Left lung (tissue), 4 donors: ENCODE measurements at regions not wholly inside any gene's neighbourhood (a gene's known extent, or its start where the extent isn't known, plus 50 kb on each side); places are given as distances from the start of the nearest gene placed in this dataset.

Experiments
- ATAC-seq: fragments of 200-7000 bp; cut with Tn5 transposase; one replicate; pipeline ENCODE4 v1.9.1; 2020; ENCODE audit warnings: moderate library complexity
- DNase-seq, 4 donors: peaks; one replicate each; pipeline ENCODE4 v3.0.0-alpha.2; 2013 to 2020
- H3K27ac ChIP-seq, 2 donors: fragments of 200-600 bp; sonication (generic) in 1 of 2; one replicate each; pipeline versions ENCODE4 v1.5.0 to v1.8.0; 2020 to 2021
- H3K27me3 ChIP-seq, 2 donors: fragments of 200-600 bp; sonication (generic) in 1 of 2; one replicate each; pipeline versions ENCODE4 v1.5.0 to v1.8.0; 2020 to 2021
- H3K36me3 ChIP-seq, 2 donors: fragments of 200-600 bp; sonication (generic) in 1 of 2; one replicate each; pipeline versions ENCODE4 v1.5.0 to v1.8.0; 2020 to 2021
- H3K4me1 ChIP-seq, 2 donors: fragments of 200-600 bp; one replicate each; pipeline ENCODE4 v1.8.0; 2021
- H3K4me3 ChIP-seq, 2 donors: fragments of 200-600 bp; sonication (generic) in 1 of 2; one replicate each; pipeline versions ENCODE4 v1.5.0 to v1.8.0; 2020 to 2021; ENCODE audit warnings: mild to moderate bottlenecking in 1 of 2
- H3K9me3 ChIP-seq, 2 donors: fragments of 200-600 bp; sonication (generic) in 1 of 2; one replicate each; pipeline versions ENCODE4 v1.5.0 to v1.8.0; 2020 to 2021
- intact Hi-C, 2 donors: fragments of 100-400 bp; cut with DNase I; formaldehyde crosslinking; loops; one replicate each; pipeline versions ENCODE4 v1.11.2 to v1.14.2; 2022
- TF ChIP-seq, protein P1 (sequence below), 2 donors: fragments of 200-600 bp; sonication (generic) in 1 of 2; IDR thresholded peaks; one replicate each; pipeline versions ENCODE4 v1.5.0 to v1.8.0; 2021; ENCODE audit warnings: antibody characterized with exemption in 2 of 2
- donor health status: DM: no; HTN: yes; CAD: no.
- donor health status: DM: no; HTN: no; CAD: no.

GRCh38 chr2:14072338-14072737, 560.2 kb upstream of the LRATD1 start:
- intact Hi-C loops: no loop called here
- no peaks in the 10 kb centered on the region for H3K4me1 ChIP-seq
- no peaks in the 10 kb centered on the region for H3K27me3 ChIP-seq
- H3K27ac ChIP-seq: no peak overlapping the region
- no peaks in the 10 kb centered on the region for H3K9me3 ChIP-seq
- ATAC-seq: no peak
- no peak overlapping the region for H3K4me3 ChIP-seq
- TF ChIP-seq, protein P1, sequence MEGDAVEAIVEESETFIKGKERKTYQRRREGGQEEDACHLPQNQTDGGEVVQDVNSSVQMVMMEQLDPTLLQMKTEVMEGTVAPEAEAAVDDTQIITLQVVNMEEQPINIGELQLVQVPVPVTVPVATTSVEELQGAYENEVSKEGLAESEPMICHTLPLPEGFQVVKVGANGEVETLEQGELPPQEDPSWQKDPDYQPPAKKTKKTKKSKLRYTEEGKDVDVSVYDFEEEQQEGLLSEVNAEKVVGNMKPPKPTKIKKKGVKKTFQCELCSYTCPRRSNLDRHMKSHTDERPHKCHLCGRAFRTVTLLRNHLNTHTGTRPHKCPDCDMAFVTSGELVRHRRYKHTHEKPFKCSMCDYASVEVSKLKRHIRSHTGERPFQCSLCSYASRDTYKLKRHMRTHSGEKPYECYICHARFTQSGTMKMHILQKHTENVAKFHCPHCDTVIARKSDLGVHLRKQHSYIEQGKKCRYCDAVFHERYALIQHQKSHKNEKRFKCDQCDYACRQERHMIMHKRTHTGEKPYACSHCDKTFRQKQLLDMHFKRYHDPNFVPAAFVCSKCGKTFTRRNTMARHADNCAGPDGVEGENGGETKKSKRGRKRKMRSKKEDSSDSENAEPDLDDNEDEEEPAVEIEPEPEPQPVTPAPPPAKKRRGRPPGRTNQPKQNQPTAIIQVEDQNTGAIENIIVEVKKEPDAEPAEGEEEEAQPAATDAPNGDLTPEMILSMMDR (IDR thresholded peaks at IDR 0.05): no peak
- no peaks in the 10 kb centered on the region for H3K36me3 ChIP-seq
- DNase-seq: no peak

- H3K36me3 ChIP-seq: no peaks in the 10 kb centered on the region
- H3K4me3 ChIP-seq: no peak overlapping the region
- TF ChIP-seq, protein P1 (IDR thresholded peaks at IDR 0.05): no peak
- H3K9me3 ChIP-seq: no peaks in the 10 kb centered on the region
- ATAC-seq (no peak), DNase-seq (no peak)
- intact Hi-C loops: no loop called here
- H3K27me3 ChIP-seq: no peaks in the 10 kb centered on the region
- H3K27ac ChIP-seq: no peak overlapping the region
- H3K4me1 ChIP-seq: no peaks in the 10 kb centered on the region
These were observed 557.8 kb upstream of the LRATD1 start for GRCh38 chr2:14074691-14075090.

GRCh38 chr2:14079576-14079975, 552.9 kb upstream of the LRATD1 start:
- no peak for ATAC-seq
- intact Hi-C loops: no loop called here
- TF ChIP-seq, protein P1 (IDR thresholded peaks at IDR 0.05): no peak
- Histone ChIP-seq H3K4me1 (no peaks in the 10 kb centered on the region), H3K27ac (no peak overlapping the region), H3K36me3 (no peaks in the 10 kb centered on the region), H3K27me3 (no peaks in the 10 kb centered on the region), H3K9me3 (peaks cover 0 to 12% of the 10 kb centered on the region in 2 donors), H3K4me3 (no peak overlapping the region)
- DNase-seq: no peak

DNA sequence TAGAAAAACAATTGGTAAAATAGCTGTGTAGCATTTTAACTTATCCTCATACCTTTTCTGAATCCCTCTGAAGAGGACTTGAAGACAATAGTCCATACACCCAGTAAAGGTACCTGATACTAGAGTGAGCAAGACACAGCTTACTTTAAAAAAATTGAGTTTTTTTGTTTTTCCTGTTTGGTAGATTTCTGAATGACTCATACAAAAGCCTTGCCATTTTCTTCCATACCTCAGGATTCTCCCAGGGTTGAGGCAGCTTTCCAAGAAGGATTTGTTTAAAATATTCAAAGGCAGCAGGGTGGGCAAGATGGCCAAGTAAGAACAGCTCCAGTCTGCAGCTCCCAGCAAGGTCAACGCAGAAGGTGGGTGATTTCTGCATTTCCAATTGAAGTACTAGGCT, 551.0 kb upstream of the LRATD1 start:
- ATAC-seq: no peak

DNA sequence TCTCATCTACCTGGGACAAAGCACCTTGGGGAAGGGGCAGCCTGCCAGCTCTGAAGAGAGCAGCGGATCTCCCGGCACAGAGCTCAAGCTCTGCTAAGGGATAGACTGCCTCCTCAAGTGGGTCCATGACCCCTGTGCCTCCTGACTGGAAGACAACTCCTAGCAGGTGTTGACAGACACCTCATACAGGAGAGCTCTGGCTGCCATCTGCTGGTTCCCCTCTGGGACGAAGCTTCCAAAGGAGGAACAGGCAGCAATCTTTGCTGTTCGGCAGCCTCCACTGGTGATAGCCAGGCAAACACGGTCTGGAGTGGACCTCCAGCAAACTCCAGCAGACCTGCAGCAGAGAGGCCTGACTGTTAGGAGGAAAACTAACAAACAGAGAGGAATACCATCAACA, 549.9 kb upstream of the LRATD1 start:
- intact Hi-C loops: no loop called here
- peak in 2 of 4 donors; percentile 21 to 28 for DNase-seq
- Histone ChIP-seq H3K9me3 (peaks cover 0 to 25% of the 10 kb centered on the region in 2 donors), H3K36me3 (no peaks in the 10 kb centered on the region), H3K27me3 (no peaks in the 10 kb centered on the region), H3K4me1 (no peaks in the 10 kb centered on the region), H3K4me3 (no peak overlapping the region), H3K27ac (no peak overlapping the region)
- ATAC-seq: no peak
- TF ChIP-seq, protein P1 (IDR thresholded peaks at IDR 0.05): no peak

More for the DNA sequence above, 551.0 kb upstream of the LRATD1 start:
- H3K27me3 ChIP-seq: no peaks in the 10 kb centered on the region
- H3K27ac ChIP-seq: no peak overlapping the region
- no peaks in the 10 kb centered on the region for H3K36me3 ChIP-seq
- intact Hi-C loops: no loop called here
- DNase-seq: no peak
- peaks cover 0 to 24% of the 10 kb centered on the region in 2 donors for H3K9me3 ChIP-seq
- TF ChIP-seq, protein P1 (IDR thresholded peaks at IDR 0.05): no peak
- H3K4me3 ChIP-seq: no peak overlapping the region
- no peaks in the 10 kb centered on the region for H3K4me1 ChIP-seq
